GM12891 (cell line): ENCODE measurements at regions not wholly inside any gene's neighbourhood (a gene's known extent, or its start where the extent isn't known, plus 50 kb on each side); places are given as distances from the start of the nearest gene placed in this dataset.

ENCODE experiments used
- PAX5 ChIP-seq: IDR thresholded peaks from 2 replicates; pipeline ENCODE4 v1.6.1; 2011; ENCODE audit warnings: low read length, moderate library complexity, mild to moderate bottlenecking; ENCODE audit not compliant: insufficient read depth, severe bottlenecking
- POLR2A ChIP-seq: IDR thresholded peaks from 2 replicates; pipeline ENCODE4 v1.6.1; 2011; ENCODE audit warnings: low read depth, low read length, control low read depth
- POLR2AphosphoS5 ChIP-seq: IDR thresholded peaks from 2 replicates; pipeline ENCODE4 v1.6.1; 2011; ENCODE audit warnings: low read depth, low read length, control low read depth
- POU2F2 ChIP-seq: IDR thresholded peaks from 2 replicates; pipeline ENCODE4 v1.6.1; 2011; ENCODE audit warnings: low read depth, mild to moderate bottlenecking, control low read depth, low read length, moderate library complexity
- TAF1 ChIP-seq: IDR thresholded peaks from 2 replicates; pipeline ENCODE4 v1.6.1; 2011; ENCODE audit warnings: low read depth, low read length, control low read depth

DNA sequence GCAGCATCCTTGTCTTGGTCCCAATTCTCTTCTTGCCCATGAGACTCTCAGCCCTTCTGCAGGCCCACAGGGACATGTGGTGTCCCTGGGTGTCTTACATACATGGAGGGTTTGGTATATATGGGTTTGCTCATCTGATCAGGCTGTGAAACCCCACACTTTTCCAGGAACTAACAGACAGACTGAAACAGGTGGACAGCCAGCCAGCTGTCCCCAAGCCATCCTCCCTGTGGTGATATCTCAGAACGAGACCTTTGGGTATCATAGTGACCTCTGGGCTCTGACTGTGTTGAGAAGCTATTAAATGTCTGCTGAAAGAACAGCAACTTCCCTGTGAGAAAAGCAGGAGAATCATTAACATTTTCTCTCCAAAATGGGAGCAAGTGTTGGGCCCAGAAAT lies 115.5 kb upstream of the PAXBP1 start:
- no peak for TF ChIP-seq TAF1
- no peak for TF ChIP-seq POLR2AphosphoS5
- TF ChIP-seq POLR2A = no peak
- no peak for TF ChIP-seq PAX5
- no peak for TF ChIP-seq POU2F2
